PC-3 (cell line): ENCODE measurements at regions not wholly inside any gene's neighbourhood (a gene's known extent, or its start where the extent isn't known, plus 50 kb on each side); places are given as distances from the start of the nearest gene placed in this dataset.

Source experiments
- ATAC-seq: fragments of 200-7000 bp; cut with Tn5 transposase; 2 replicates; pipeline ENCODE4 v1.9.1; 2020; ENCODE audit warnings: mild to moderate bottlenecking, moderate library complexity
- BruUV-seq: library from RNA; stranded (reverse); fragments of 400-500 nt; replicated peaks from 2 replicates; lab custom pipeline; 2021; lab: Mats Ljungman, UMichigan
- CTCF ChIA-PET: fragments of 300-600 bp; sonication (Branson Sonifier 250); formaldehyde crosslinking; loops from one replicate; lab custom pipeline; 2022; ENCODE audit warnings: antibody characterized with exemption; lab: Charles Lee
- POLR2A ChIA-PET: fragments of 300-600 bp; sonication (Branson Sonifier 250); formaldehyde crosslinking; loops from one replicate; lab custom pipeline; 2022; ENCODE audit warnings: antibody characterized with exemption; ENCODE audit not compliant: unreplicated experiment; lab: Charles Lee
- DNase-seq: peaks from one replicate; pipeline ENCODE4 v3.0.0-alpha.2; 2015
- H2AFZ ChIP-seq: fragments of 300-600 bp; sonication (generic); 2 replicates; pipeline ENCODE4 v1.6.0; 2016; ENCODE audit warnings: antibody characterized with exemption, low read length
- H3F3A ChIP-seq: fragments of 300-600 bp; sonication (generic); one replicate; pipeline ENCODE4 v1.6.0; 2017; ENCODE audit warnings: antibody characterized with exemption, low read length, control low read depth, mild to moderate bottlenecking; ENCODE audit not compliant: unreplicated experiment
- H3K27ac ChIP-seq: fragments of 300-600 bp; sonication (generic); 2 replicates; pipeline ENCODE4 v1.5.1; 2016; ENCODE audit warnings: mild to moderate bottlenecking, low read length
- H3K27me3 ChIP-seq: fragments of 300-600 bp; sonication (generic); 2 replicates; pipeline ENCODE4 v1.6.1; 2016; ENCODE audit warnings: low read length, mixed read lengths
- H3K36me3 ChIP-seq: fragments of 300-600 bp; sonication (generic); 2 replicates; pipeline ENCODE4 v1.6.1; 2016; ENCODE audit warnings: low read depth, mixed run types, low read length, mixed read lengths
- H3K4me1 ChIP-seq: fragments of 300-600 bp; sonication (generic); 2 replicates; pipeline ENCODE4 v1.5.1; 2016; ENCODE audit warnings: low read length; ENCODE audit not compliant: insufficient read depth
- H3K4me2 ChIP-seq: fragments of 300-600 bp; sonication (generic); 2 replicates; pipeline ENCODE4 v1.6.0; 2016; ENCODE audit warnings: low read length
- H3K4me3 ChIP-seq: fragments of 300-600 bp; sonication (generic); 2 replicates; pipeline ENCODE4 v1.5.1; 2016; ENCODE audit warnings: mild to moderate bottlenecking, low read length, mixed read lengths
- H3K79me2 ChIP-seq: fragments of 300-600 bp; sonication (generic); 2 replicates; pipeline ENCODE4 v1.6.1; 2017; ENCODE audit warnings: low read length, mixed read lengths
- H3K9ac ChIP-seq: fragments of 300-600 bp; sonication (generic); 2 replicates; pipeline ENCODE4 v1.6.0; 2016; ENCODE audit warnings: mild to moderate bottlenecking, low read length
- H3K9me2 ChIP-seq: fragments of 300-600 bp; sonication (generic); replicated peaks from 2 replicates; pipeline ENCODE4 v1.6.1; 2016; ENCODE audit warnings: mixed run types, low read length, mixed read lengths
- H3K9me3 ChIP-seq: fragments of 300-600 bp; sonication (generic); 2 replicates; pipeline ENCODE4 v1.6.1; 2016; ENCODE audit warnings: low read length, mixed read lengths
- H4K20me1 ChIP-seq: fragments of 300-600 bp; sonication (generic); 2 replicates; pipeline ENCODE4 v1.6.1; 2016; ENCODE audit warnings: low read length, mixed read lengths
- EZH2 ChIP-seq: fragments of 300-600 bp; sonication (generic); IDR thresholded peaks from one replicate; pipeline ENCODE4 v1.6.1; 2017; ENCODE audit warnings: antibody characterized with exemption, mild to moderate bottlenecking, low read length; ENCODE audit not compliant: unreplicated experiment
- EZH2phosphoT487 ChIP-seq: fragments of 300-600 bp; sonication (generic); IDR thresholded peaks from 2 replicates; pipeline ENCODE4 v1.6.1; 2018; ENCODE audit warnings: mild to moderate bottlenecking, antibody characterized with exemption, low read length, borderline replicate concordance
- intact Hi-C: fragments of 100-400 bp; cut with micrococcal nuclease; formaldehyde crosslinking; loops from 2 replicates; pipeline ENCODE4 v1.9.0; 2023
- TF ChIP-seq, protein P1 (sequence below): fragments of 300-600 bp; sonication (generic); conservative IDR thresholded peaks from 2 replicates; pipeline ENCODE4 v1.5.1; 2017; ENCODE audit warnings: antibody characterized with exemption, low read depth, mild to moderate bottlenecking, low read length

DNA sequence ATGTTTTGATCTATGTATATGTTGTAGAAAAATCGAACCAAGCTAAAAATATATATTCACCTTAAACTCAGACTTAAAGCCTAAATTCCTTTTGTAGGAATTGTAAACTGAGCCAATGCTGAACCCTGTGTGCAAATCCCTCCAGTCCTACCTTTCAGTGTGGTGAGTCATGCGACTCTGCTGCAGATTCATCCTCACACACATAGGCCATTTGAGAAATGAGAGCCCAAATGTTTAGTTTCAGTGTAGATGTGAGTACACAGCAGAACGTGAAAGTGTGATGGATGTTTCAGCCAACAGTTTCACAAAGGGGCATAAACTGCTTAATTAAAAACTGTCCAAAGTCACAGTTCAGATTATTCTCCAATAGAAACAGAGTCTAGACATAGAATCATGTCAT is 193.2 kb downstream of the CDH19 start:
- no peaks in the 10 kb centered on the region for H3K79me2 ChIP-seq
- no peak overlapping the region for H3K4me2 ChIP-seq
- no peak for DNase-seq
- no TSS peak for BruUV-seq
- no peak for ATAC-seq
- no peaks in the 10 kb centered on the region for H3F3A ChIP-seq
- intact Hi-C loops, result no loop called here
- H3K9me2 ChIP-seq, result no peaks in the 10 kb centered on the region
- no peaks in the 10 kb centered on the region for H3K36me3 ChIP-seq
- ChIA-PET POLR2A (no interaction called here), CTCF (no interaction called here)
- H3K9ac ChIP-seq, result no peak overlapping the region
- no peak overlapping the region for H3K27ac ChIP-seq
- TF ChIP-seq EZH2phosphoT487 (no peak), EZH2 (no peak)
- TF ChIP-seq, protein P1, sequence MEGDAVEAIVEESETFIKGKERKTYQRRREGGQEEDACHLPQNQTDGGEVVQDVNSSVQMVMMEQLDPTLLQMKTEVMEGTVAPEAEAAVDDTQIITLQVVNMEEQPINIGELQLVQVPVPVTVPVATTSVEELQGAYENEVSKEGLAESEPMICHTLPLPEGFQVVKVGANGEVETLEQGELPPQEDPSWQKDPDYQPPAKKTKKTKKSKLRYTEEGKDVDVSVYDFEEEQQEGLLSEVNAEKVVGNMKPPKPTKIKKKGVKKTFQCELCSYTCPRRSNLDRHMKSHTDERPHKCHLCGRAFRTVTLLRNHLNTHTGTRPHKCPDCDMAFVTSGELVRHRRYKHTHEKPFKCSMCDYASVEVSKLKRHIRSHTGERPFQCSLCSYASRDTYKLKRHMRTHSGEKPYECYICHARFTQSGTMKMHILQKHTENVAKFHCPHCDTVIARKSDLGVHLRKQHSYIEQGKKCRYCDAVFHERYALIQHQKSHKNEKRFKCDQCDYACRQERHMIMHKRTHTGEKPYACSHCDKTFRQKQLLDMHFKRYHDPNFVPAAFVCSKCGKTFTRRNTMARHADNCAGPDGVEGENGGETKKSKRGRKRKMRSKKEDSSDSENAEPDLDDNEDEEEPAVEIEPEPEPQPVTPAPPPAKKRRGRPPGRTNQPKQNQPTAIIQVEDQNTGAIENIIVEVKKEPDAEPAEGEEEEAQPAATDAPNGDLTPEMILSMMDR, result no peak
- H3K27me3 ChIP-seq, result no peaks in the 10 kb centered on the region
- no peaks in the 10 kb centered on the region for H3K4me1 ChIP-seq
- H2AFZ ChIP-seq, result no peak overlapping the region
- H3K4me3 ChIP-seq, result no peak overlapping the region
- H3K9me3 ChIP-seq, result no peaks in the 10 kb centered on the region
- no peaks in the 10 kb centered on the region for H4K20me1 ChIP-seq

DNA sequence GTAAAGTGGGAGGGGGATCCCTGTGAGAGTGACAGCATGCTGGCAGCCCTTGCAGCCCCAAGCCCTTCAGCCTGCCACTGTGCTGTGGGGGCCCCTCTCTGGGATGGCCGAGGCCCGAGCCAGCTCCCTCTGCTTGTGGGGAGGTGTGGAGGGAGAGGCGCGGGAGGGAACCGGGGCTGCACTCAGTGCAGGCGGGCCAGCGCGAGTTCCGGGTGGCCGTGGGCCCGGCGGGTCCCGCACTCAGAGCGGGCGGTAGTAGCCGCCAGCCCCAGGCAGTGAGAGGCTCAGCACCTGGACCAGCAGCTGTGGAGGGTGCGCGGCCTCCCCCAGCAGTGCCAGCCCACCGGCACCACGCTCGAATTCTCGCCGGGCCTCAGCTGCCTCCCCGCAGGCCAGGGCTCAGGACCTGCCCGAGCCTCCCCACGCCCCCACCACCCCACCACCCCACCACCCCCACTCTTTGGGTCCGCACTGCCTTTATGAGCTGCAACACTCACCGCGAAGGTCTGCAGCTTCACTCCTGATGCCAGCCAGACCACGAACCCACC is 208.1 kb downstream of the CDH19 start:
- Histone ChIP-seq H3K9ac (no peak overlapping the region), H3K9me2 (no peaks in the 10 kb centered on the region), H3K79me2 (no peaks in the 10 kb centered on the region), H3K27ac (no peak overlapping the region), H3K36me3 (no peaks in the 10 kb centered on the region), H2AFZ (no peak overlapping the region), H4K20me1 (no peaks in the 10 kb centered on the region), H3K27me3 (no peaks in the 10 kb centered on the region), H3K9me3 (no peaks in the 10 kb centered on the region), H3K4me3 (no peak overlapping the region), H3F3A (no peaks in the 10 kb centered on the region), H3K4me2 (no peak overlapping the region), H3K4me1 (no peaks in the 10 kb centered on the region)
- TF ChIP-seq EZH2, result no peak
- no peak for TF ChIP-seq EZH2phosphoT487
- TF ChIP-seq, protein P1, result no peak
- CTCF ChIA-PET, result no interaction called here
- DNase-seq (no peak), ATAC-seq (no peak)
- no TSS peak for BruUV-seq
- intact Hi-C loops, result no loop called here
- POLR2A ChIA-PET, result no interaction called here

DNA sequence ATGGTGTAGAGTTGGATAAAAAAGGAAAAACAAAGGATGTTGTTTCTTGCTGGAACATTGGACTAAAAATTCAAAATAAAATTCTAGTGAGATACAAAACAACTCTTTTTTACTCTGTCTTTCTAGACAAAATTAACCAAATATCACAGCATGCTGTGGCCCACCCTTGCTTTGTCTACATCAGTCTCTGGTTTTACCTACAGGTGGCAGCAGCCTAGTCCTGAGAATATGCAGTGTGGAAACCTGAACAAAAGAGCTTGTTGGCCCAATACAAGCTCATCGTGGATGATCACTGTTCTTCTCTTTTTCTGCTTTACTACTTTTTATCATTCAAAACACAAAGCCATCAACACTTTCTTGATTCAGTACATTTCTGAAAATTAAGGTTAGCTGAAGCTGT is 210.4 kb downstream of the CDH19 start:
- Histone ChIP-seq H3K9ac (no peak overlapping the region), H3K4me2 (no peak overlapping the region), H3K4me1 (no peaks in the 10 kb centered on the region), H3K36me3 (no peaks in the 10 kb centered on the region), H3K4me3 (no peak overlapping the region), H3K9me3 (no peaks in the 10 kb centered on the region), H2AFZ (no peak overlapping the region), H3K27ac (no peak overlapping the region), H3K79me2 (no peaks in the 10 kb centered on the region), H3F3A (no peaks in the 10 kb centered on the region), H3K27me3 (no peaks in the 10 kb centered on the region), H4K20me1 (no peaks in the 10 kb centered on the region), H3K9me2 (no peaks in the 10 kb centered on the region)
- TF ChIP-seq, protein P1, result peak; percentile 24; the same call in 1 of the 2 replicates
- TF ChIP-seq EZH2phosphoT487, result no peak
- ChIA-PET CTCF (no interaction called here), POLR2A (no interaction called here)
- no peak for DNase-seq
- intact Hi-C loops, result no loop called here
- no peak for ATAC-seq
- no TSS peak for BruUV-seq
